CD14-positive monocyte (primary cell): ENCODE measurements at regions not wholly inside any gene's neighbourhood (a gene's known extent, or its start where the extent isn't known, plus 50 kb on each side); places are given as distances from the start of the nearest gene placed in this dataset.

Source experiments
- DNase-seq, 3 donors: peaks; one replicate each; pipeline ENCODE4 v3.0.0-alpha.2; 2011 to 2022
- H2AFZ ChIP-seq: 2 replicates; pipeline ENCODE4 v1.6.0; 2012; ENCODE audit warnings: mild to moderate bottlenecking, low read depth, low read length, inconsistent platforms; ENCODE audit not compliant: insufficient read depth, poor library complexity, severe bottlenecking
- H3K27ac ChIP-seq, 2 donors: 1 replicate in 1 of 2; 2 replicates in 1 of 2; pipeline ENCODE4 v1.5.1; 2012 to 2013; ENCODE audit warnings: low read length in 2 of 2, control low read depth in 1 of 2, inconsistent platforms in 1 of 2, low read depth in 1 of 2, mild to moderate bottlenecking in 1 of 2
- H3K27me3 ChIP-seq, 2 donors: one replicate each; pipeline versions ENCODE4 v1.6.0 to v1.6.1; 2011 to 2013; ENCODE audit warnings: low read length in 2 of 2; ENCODE audit not compliant: control insufficient read depth in 2 of 2, insufficient read depth in 2 of 2
- H3K36me3 ChIP-seq, 2 donors: replicated peaks in 1 of 2; 1 replicate in 1 of 2; 2 replicates in 1 of 2; pipeline versions ENCODE4 v1.5.1 to v1.6.1; 2012 to 2013; ENCODE audit warnings: low read length in 2 of 2, control low read depth in 1 of 2, inconsistent platforms in 1 of 2, mild to moderate bottlenecking in 1 of 2; ENCODE audit not compliant: insufficient read depth in 2 of 2, control insufficient read depth in 1 of 2
- H3K4me1 ChIP-seq, 2 donors: 1 replicate in 1 of 2; 2 replicates in 1 of 2; pipeline versions ENCODE4 v1.5.1 to v1.6.1; 2012 to 2013; ENCODE audit warnings: low read length in 2 of 2, control low read depth in 1 of 2, inconsistent platforms in 1 of 2, mild to moderate bottlenecking in 1 of 2, moderate library complexity in 1 of 2; ENCODE audit not compliant: insufficient read depth in 2 of 2, control insufficient read depth in 1 of 2
- H3K4me2 ChIP-seq: replicated peaks from 2 replicates; pipeline ENCODE3; 2012; ENCODE audit warnings: low read length, moderate library complexity, mild to moderate bottlenecking; ENCODE audit not compliant: poor library complexity, severe bottlenecking; ENCODE audit errors: extremely low read depth
- H3K4me3 ChIP-seq, 3 experiments: fragments of 200-600 bp in 1 of 3; sonication (generic) in 1 of 3; replicated peaks in 1 of 3; 1 replicate in 2 of 3; 2 replicates in 1 of 3; pipeline ENCODE4 v1.5.1; 2011 to 2013; ENCODE audit warnings: low read length in 3 of 3, mild to moderate bottlenecking in 3 of 3, control low read depth in 2 of 3, low read depth in 2 of 3, inconsistent platforms in 1 of 3, moderate library complexity in 1 of 3
- H3K79me2 ChIP-seq: 2 replicates; pipeline ENCODE4 v1.6.0; 2012; ENCODE audit warnings: mild to moderate bottlenecking, control low read depth, inconsistent platforms, low read length, moderate library complexity; ENCODE audit not compliant: insufficient read depth
- H3K9ac ChIP-seq: 2 replicates; pipeline ENCODE4 v1.6.0; 2017; ENCODE audit warnings: low read length, mild to moderate bottlenecking; ENCODE audit not compliant: insufficient read depth, poor library complexity, severe bottlenecking
- H3K9me3 ChIP-seq, 2 donors: replicated peaks in 1 of 2; 1 replicate in 1 of 2; 2 replicates in 1 of 2; pipeline versions ENCODE4 v1.5.1 to v1.6.1; 2012 to 2013; ENCODE audit warnings: low read length in 2 of 2, control low read depth in 1 of 2; ENCODE audit not compliant: control insufficient read depth in 1 of 2, insufficient read depth in 1 of 2
- H4K20me1 ChIP-seq: 2 replicates; pipeline ENCODE4 v1.6.0; 2012; ENCODE audit warnings: mild to moderate bottlenecking, low read length, control low read depth, moderate library complexity; ENCODE audit not compliant: insufficient read depth
- H3K27ac Mint-ChIP-seq, 7 donors: one replicate each; pipeline ENCODE4 v1.8.0; 2020; ENCODE audit warnings: mild to moderate bottlenecking in 7 of 7, mixed read lengths in 7 of 7, moderate library complexity in 6 of 7, inconsistent platforms in 2 of 7
- H3K27me3 Mint-ChIP-seq, 3 donors: one replicate each; pipeline ENCODE4 v1.8.0; 2021 to 2022; ENCODE audit warnings: low read depth in 3 of 3, mild to moderate bottlenecking in 3 of 3, mixed read lengths in 3 of 3, moderate library complexity in 3 of 3, inconsistent platforms in 1 of 3
- H3K36me3 Mint-ChIP-seq, 2 donors: one replicate each; pipeline ENCODE4 v1.8.0; 2020; ENCODE audit warnings: mixed read lengths in 2 of 2, inconsistent platforms in 1 of 2, mild to moderate bottlenecking in 1 of 2
- H3K4me1 Mint-ChIP-seq: one replicate; pipeline ENCODE4 v1.8.0; 2020; ENCODE audit warnings: mild to moderate bottlenecking, mixed read lengths
- H3K4me3 Mint-ChIP-seq, 2 donors: one replicate each; pipeline ENCODE4 v1.8.0; 2020; ENCODE audit warnings: mild to moderate bottlenecking in 2 of 2, mixed read lengths in 2 of 2, moderate library complexity in 1 of 2
- H3K9me3 Mint-ChIP-seq, 7 donors: one replicate each; pipeline ENCODE4 v1.8.0; 2020 to 2022; ENCODE audit warnings: mixed read lengths in 7 of 7, mild to moderate bottlenecking in 6 of 7, moderate library complexity in 6 of 7, inconsistent platforms in 2 of 7
- WGBS: methylation state at CpG from one replicate; pipeline ENCODE4 v1.1.5; 2013; ENCODE audit warnings: missing lambda C conversion rate; ENCODE audit not compliant: insufficient coverage; 5-methylcytosine and 5-hydroxymethylcytosine counted together
- intact Hi-C, 2 donors: fragments of 100-400 bp; cut with micrococcal nuclease; formaldehyde crosslinking; loops; one replicate each; pipeline versions ENCODE4 v1.15.0 to v1.15.1; 2023
- TF ChIP-seq, protein P1 (sequence below): fragments of 200-600 bp; IDR thresholded peaks from one replicate; pipeline ENCODE4 v1.8.0; 2022; ENCODE audit warnings: antibody characterized with exemption, mild to moderate bottlenecking

DNA sequence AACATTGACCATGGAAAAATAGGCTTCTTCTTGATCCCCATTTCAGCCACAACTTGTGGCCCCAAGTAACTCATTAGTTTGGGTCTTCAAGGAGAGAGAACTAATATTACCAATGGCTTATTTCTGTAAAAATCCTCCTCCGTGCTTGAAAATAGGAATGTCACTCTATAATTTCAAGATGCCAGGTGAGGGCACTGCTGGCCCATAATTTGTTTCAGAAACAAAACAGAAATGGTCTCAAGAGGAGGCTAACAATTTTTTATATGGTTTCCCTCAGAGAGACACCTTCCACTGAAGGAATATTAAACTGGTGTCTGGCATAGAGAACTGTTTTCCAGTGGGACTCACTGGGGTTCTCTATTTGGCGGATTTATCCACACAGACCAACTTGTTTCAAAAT is 437.0 kb upstream of the TRPC7 start:
- Histone ChIP-seq H3K36me3 (no peaks in the 10 kb centered on the region), H3K4me2 (no peak overlapping the region), H3K79me2 (no peaks in the 10 kb centered on the region), H3K27me3 (no peaks in the 10 kb centered on the region), H3K4me3 (no peak overlapping the region), H3K4me1 (no peaks in the 10 kb centered on the region), H3K9ac (no peak overlapping the region), H3K27ac (no peak overlapping the region), H4K20me1 (no peaks in the 10 kb centered on the region), H3K9me3 (no peaks in the 10 kb centered on the region), H2AFZ (no peak overlapping the region)
- H3K4me3 Mint-ChIP-seq, result no peak overlapping the region
- peaks cover 0 to 2% (median 0%) of the 10 kb centered on the region in 3 donors for H3K27me3 Mint-ChIP-seq
- WGBS, result 20% methylated on average over 1 of the region's 2 CpGs
- H3K36me3 Mint-ChIP-seq, result no peaks in the 10 kb centered on the region
- TF ChIP-seq, protein P1, sequence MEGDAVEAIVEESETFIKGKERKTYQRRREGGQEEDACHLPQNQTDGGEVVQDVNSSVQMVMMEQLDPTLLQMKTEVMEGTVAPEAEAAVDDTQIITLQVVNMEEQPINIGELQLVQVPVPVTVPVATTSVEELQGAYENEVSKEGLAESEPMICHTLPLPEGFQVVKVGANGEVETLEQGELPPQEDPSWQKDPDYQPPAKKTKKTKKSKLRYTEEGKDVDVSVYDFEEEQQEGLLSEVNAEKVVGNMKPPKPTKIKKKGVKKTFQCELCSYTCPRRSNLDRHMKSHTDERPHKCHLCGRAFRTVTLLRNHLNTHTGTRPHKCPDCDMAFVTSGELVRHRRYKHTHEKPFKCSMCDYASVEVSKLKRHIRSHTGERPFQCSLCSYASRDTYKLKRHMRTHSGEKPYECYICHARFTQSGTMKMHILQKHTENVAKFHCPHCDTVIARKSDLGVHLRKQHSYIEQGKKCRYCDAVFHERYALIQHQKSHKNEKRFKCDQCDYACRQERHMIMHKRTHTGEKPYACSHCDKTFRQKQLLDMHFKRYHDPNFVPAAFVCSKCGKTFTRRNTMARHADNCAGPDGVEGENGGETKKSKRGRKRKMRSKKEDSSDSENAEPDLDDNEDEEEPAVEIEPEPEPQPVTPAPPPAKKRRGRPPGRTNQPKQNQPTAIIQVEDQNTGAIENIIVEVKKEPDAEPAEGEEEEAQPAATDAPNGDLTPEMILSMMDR, result no peak
- H3K4me1 Mint-ChIP-seq, result no peaks in the 10 kb centered on the region
- intact Hi-C loops, result no loop called here
- DNase-seq, result no peak
- no peak overlapping the region for H3K27ac Mint-ChIP-seq
- H3K9me3 Mint-ChIP-seq, result peaks cover 0 to 1% (median 0%) of the 10 kb centered on the region in 7 donors

- Mint-ChIP-seq H3K27me3 (peaks cover 0 to 4% (median 0%) of the 10 kb centered on the region in 3 donors), H3K4me1 (no peaks in the 10 kb centered on the region), H3K9me3 (peaks cover 0 to 6% (median 3%) of the 10 kb centered on the region in 7 donors), H3K4me3 (no peak overlapping the region), H3K27ac (no peak overlapping the region), H3K36me3 (no peaks in the 10 kb centered on the region)
- Histone ChIP-seq H2AFZ (no peak overlapping the region), H3K9me3 (no peaks in the 10 kb centered on the region), H3K27ac (no peak overlapping the region), H3K4me3 (no peak overlapping the region), H3K9ac (no peak overlapping the region), H3K27me3 (no peaks in the 10 kb centered on the region), H3K79me2 (no peaks in the 10 kb centered on the region), H3K4me1 (no peaks in the 10 kb centered on the region), H3K36me3 (no peaks in the 10 kb centered on the region), H3K4me2 (no peak overlapping the region), H4K20me1 (no peaks in the 10 kb centered on the region)
- TF ChIP-seq, protein P1, result no peak
- DNase-seq, result no peak
- intact Hi-C loops, result no loop called here
- no CpG with 5 or more reads among the region's 1 CpG for WGBS
These were observed 434.5 kb upstream of the TRPC7 start for GRCh38 chr5:136799806-136800372.
